Neural progenitor cell (in vitro differentiated cells): ENCODE measurements at regions not wholly inside any gene's neighbourhood (a gene's known extent, or its start where the extent isn't known, plus 50 kb on each side); places are given as distances from the start of the nearest gene placed in this dataset.

Source experiments
- CTCF ChIP-seq: fragments of 200-600 bp; sonication (generic); IDR thresholded peaks from 2 replicates; pipeline ENCODE4 v1.5.1; 2017; ENCODE audit warnings: antibody characterized with exemption, mild to moderate bottlenecking
- EZH2 ChIP-seq: fragments of 200-600 bp; sonication (generic); IDR thresholded peaks from 2 replicates; pipeline ENCODE4 v1.6.1; 2017; ENCODE audit warnings: antibody characterized with exemption, mild to moderate bottlenecking, moderate library complexity
- EZH2phosphoT487 ChIP-seq: fragments of 200-600 bp; sonication (generic); IDR thresholded peaks from 2 replicates; pipeline ENCODE4 v1.6.1; 2017; ENCODE audit warnings: antibody characterized with exemption

- no peak for TF ChIP-seq CTCF
- no peak for TF ChIP-seq EZH2phosphoT487
- no peak for TF ChIP-seq EZH2
Observed at GRCh38 chr1:226494092-226494609, 54.4 kb upstream of the STUM start.
